ENCODE measurements at regions not wholly inside any gene's neighbourhood (a gene's known extent, or its start where the extent isn't known, plus 50 kb on each side); places are given as distances from the start of the nearest gene placed in this dataset.
"Not testable (repeated sequence)": the region's sequence is repeated elsewhere in the genome, so short reads cannot be mapped to it uniquely, and the experiment has no call there.

- TF ChIP-seq CTCF (conservative IDR thresholded peaks at IDR 0.05); ZFX (IDR thresholded peaks at IDR 0.05): not testable (repeated sequence)
Measured at GRCh38 chr9:74197771-74198170, 299.4 kb upstream of the RORB start.

Data from C4-2B (cell line).